ENCODE measurements at regions not wholly inside any gene's neighbourhood (a gene's known extent, or its start where the extent isn't known, plus 50 kb on each side); places are given as distances from the start of the nearest gene placed in this dataset.

- Histone ChIP-seq H3K36me3 (ENCODE audit: insufficient read depth, low read length) (no peaks in the 10 kb centered on the region), H3K27me3 (ENCODE audit: control insufficient read depth, insufficient read depth, low read length) (no peaks in the 10 kb centered on the region), H3K4me1 (ENCODE audit: control insufficient read depth, insufficient read depth, low read length) (no peaks in the 10 kb centered on the region), H3K4me2 (ENCODE audit: low read length) (no peak overlapping the region), H3K9me3 (replicated peaks; ENCODE audit: low read length) (no peaks in the 10 kb centered on the region), H3K4me3 (ENCODE audit: low read length) (no peak overlapping the region), H3K9ac (ENCODE audit: low read depth, low read length) (no peak overlapping the region)
Measured at GRCh38 chr2:5121121-5121520, 571.1 kb upstream of the SOX11 start.

GRCh38 chr2:5121642-5122041 lies 570.5 kb upstream of the SOX11 start:
- Histone ChIP-seq H3K4me2 (ENCODE audit: low read length) (no peak overlapping the region), H3K9ac (ENCODE audit: low read depth, low read length) (no peak overlapping the region), H3K9me3 (replicated peaks; ENCODE audit: low read length) (no peaks in the 10 kb centered on the region), H3K36me3 (ENCODE audit: insufficient read depth, low read length) (no peaks in the 10 kb centered on the region), H3K4me1 (ENCODE audit: control insufficient read depth, insufficient read depth, low read length) (no peaks in the 10 kb centered on the region), H3K4me3 (ENCODE audit: low read length) (no peak overlapping the region), H3K27me3 (ENCODE audit: control insufficient read depth, insufficient read depth, low read length) (no peaks in the 10 kb centered on the region)

- Histone ChIP-seq H3K4me1 (ENCODE audit: control insufficient read depth, insufficient read depth, low read length) (no peaks in the 10 kb centered on the region), H3K4me2 (ENCODE audit: low read length) (no peak overlapping the region), H3K4me3 (ENCODE audit: low read length) (no peak overlapping the region), H3K9ac (ENCODE audit: low read depth, low read length) (no peak overlapping the region), H3K36me3 (ENCODE audit: insufficient read depth, low read length) (no peaks in the 10 kb centered on the region), H3K27me3 (ENCODE audit: control insufficient read depth, insufficient read depth, low read length) (no peaks in the 10 kb centered on the region), H3K9me3 (replicated peaks; ENCODE audit: low read length) (no peaks in the 10 kb centered on the region)
Measured at GRCh38 chr2:5123582-5124196, 568.5 kb upstream of the SOX11 start.

GRCh38 chr2:5125017-5125730 lies 567.0 kb upstream of the SOX11 start:
- H3K4me1 ChIP-seq (ENCODE audit: control insufficient read depth, insufficient read depth, low read length): no peaks in the 10 kb centered on the region
- no peak overlapping the region for H3K9ac ChIP-seq (ENCODE audit: low read depth, low read length)
- H3K36me3 ChIP-seq (ENCODE audit: insufficient read depth, low read length): no peaks in the 10 kb centered on the region
- no peak overlapping the region for H3K4me3 ChIP-seq (ENCODE audit: low read length)
- H3K27me3 ChIP-seq (ENCODE audit: control insufficient read depth, insufficient read depth, low read length): no peaks in the 10 kb centered on the region
- no peak overlapping the region for H3K4me2 ChIP-seq (ENCODE audit: low read length)
- no peaks in the 10 kb centered on the region for H3K9me3 ChIP-seq (replicated peaks; ENCODE audit: low read length)

GRCh38 chr2:5132281-5132680 lies 559.9 kb upstream of the SOX11 start:
- H3K36me3 ChIP-seq (ENCODE audit: insufficient read depth, low read length): no peaks in the 10 kb centered on the region
- H3K4me2 ChIP-seq (ENCODE audit: low read length): no peak overlapping the region
- H3K27me3 ChIP-seq (ENCODE audit: control insufficient read depth, insufficient read depth, low read length): no peaks in the 10 kb centered on the region
- H3K9ac ChIP-seq (ENCODE audit: low read depth, low read length): no peak overlapping the region
- no peaks in the 10 kb centered on the region for H3K9me3 ChIP-seq (replicated peaks; ENCODE audit: low read length)
- H3K4me1 ChIP-seq (ENCODE audit: control insufficient read depth, insufficient read depth, low read length): no peaks in the 10 kb centered on the region
- no peak overlapping the region for H3K4me3 ChIP-seq (ENCODE audit: low read length)

GRCh38 chr2:5140347-5140746 lies 551.8 kb upstream of the SOX11 start:
- no peak overlapping the region for H3K9ac ChIP-seq (ENCODE audit: low read depth, low read length)
- H3K4me1 ChIP-seq (ENCODE audit: control insufficient read depth, insufficient read depth, low read length): peaks cover 6% of the 10 kb centered on the region
- no peaks in the 10 kb centered on the region for H3K36me3 ChIP-seq (ENCODE audit: insufficient read depth, low read length)
- no peaks in the 10 kb centered on the region for H3K27me3 ChIP-seq (ENCODE audit: control insufficient read depth, insufficient read depth, low read length)
- no peak overlapping the region for H3K4me3 ChIP-seq (ENCODE audit: low read length)
- peaks cover 4% of the 10 kb centered on the region for H3K9me3 ChIP-seq (replicated peaks; ENCODE audit: low read length)
- H3K4me2 ChIP-seq (ENCODE audit: low read length): peak overlapping the region; percentile 34

GRCh38 chr2:5144159-5144558 lies 548.0 kb upstream of the SOX11 start:
- no peak overlapping the region for H3K9ac ChIP-seq (ENCODE audit: low read depth, low read length)
- H3K36me3 ChIP-seq (ENCODE audit: insufficient read depth, low read length): no peaks in the 10 kb centered on the region
- H3K4me1 ChIP-seq (ENCODE audit: control insufficient read depth, insufficient read depth, low read length): peaks cover 6% of the 10 kb centered on the region
- H3K4me3 ChIP-seq (ENCODE audit: low read length): no peak overlapping the region
- H3K4me2 ChIP-seq (ENCODE audit: low read length): no peak overlapping the region
- H3K27me3 ChIP-seq (ENCODE audit: control insufficient read depth, insufficient read depth, low read length): no peaks in the 10 kb centered on the region
- no peaks in the 10 kb centered on the region for H3K9me3 ChIP-seq (replicated peaks; ENCODE audit: low read length)

- no peaks in the 10 kb centered on the region for H3K36me3 ChIP-seq (ENCODE audit: insufficient read depth, low read length)
- H3K9me3 ChIP-seq (replicated peaks; ENCODE audit: low read length): no peaks in the 10 kb centered on the region
- no peak overlapping the region for H3K9ac ChIP-seq (ENCODE audit: low read depth, low read length)
- no peak overlapping the region for H3K4me2 ChIP-seq (ENCODE audit: low read length)
- H3K4me3 ChIP-seq (ENCODE audit: low read length): no peak overlapping the region
- H3K4me1 ChIP-seq (ENCODE audit: control insufficient read depth, insufficient read depth, low read length): no peaks in the 10 kb centered on the region
- no peaks in the 10 kb centered on the region for H3K27me3 ChIP-seq (ENCODE audit: control insufficient read depth, insufficient read depth, low read length)
Measured at GRCh38 chr2:5145053-5145452, 547.1 kb upstream of the SOX11 start.

GRCh38 chr2:5145801-5146200 lies 546.4 kb upstream of the SOX11 start:
- no peak overlapping the region for H3K4me3 ChIP-seq (ENCODE audit: low read length)
- no peaks in the 10 kb centered on the region for H3K9me3 ChIP-seq (replicated peaks; ENCODE audit: low read length)

GRCh38 chr2:5148392-5149085 lies 543.6 kb upstream of the SOX11 start:
- Histone ChIP-seq H3K4me2 (ENCODE audit: low read length) (no peak overlapping the region), H3K9ac (ENCODE audit: low read depth, low read length) (no peak overlapping the region), H3K27me3 (ENCODE audit: control insufficient read depth, insufficient read depth, low read length) (no peaks in the 10 kb centered on the region), H3K4me3 (ENCODE audit: low read length) (no peak overlapping the region), H3K4me1 (ENCODE audit: control insufficient read depth, insufficient read depth, low read length) (no peaks in the 10 kb centered on the region), H3K9me3 (replicated peaks; ENCODE audit: low read length) (no peaks in the 10 kb centered on the region), H3K36me3 (ENCODE audit: insufficient read depth, low read length) (no peaks in the 10 kb centered on the region)

More at GRCh38 chr2:5145801-5146200, 546.4 kb upstream of the SOX11 start:
- H3K27me3 ChIP-seq (ENCODE audit: control insufficient read depth, insufficient read depth, low read length): no peaks in the 10 kb centered on the region
- H3K36me3 ChIP-seq (ENCODE audit: insufficient read depth, low read length): no peaks in the 10 kb centered on the region
- H3K9ac ChIP-seq (ENCODE audit: low read depth, low read length): no peak overlapping the region
- H3K4me2 ChIP-seq (ENCODE audit: low read length): no peak overlapping the region
- H3K4me1 ChIP-seq (ENCODE audit: control insufficient read depth, insufficient read depth, low read length): no peaks in the 10 kb centered on the region

GRCh38 chr2:5150871-5151270 lies 541.3 kb upstream of the SOX11 start:
- Histone ChIP-seq H3K4me1 (ENCODE audit: control insufficient read depth, insufficient read depth, low read length) (no peaks in the 10 kb centered on the region), H3K36me3 (ENCODE audit: insufficient read depth, low read length) (no peaks in the 10 kb centered on the region), H3K4me3 (ENCODE audit: low read length) (no peak overlapping the region), H3K9ac (ENCODE audit: low read depth, low read length) (no peak overlapping the region), H3K27me3 (ENCODE audit: control insufficient read depth, insufficient read depth, low read length) (no peaks in the 10 kb centered on the region), H3K9me3 (replicated peaks; ENCODE audit: low read length) (no peaks in the 10 kb centered on the region), H3K4me2 (ENCODE audit: low read length) (no peak overlapping the region)

Data from skeletal muscle satellite cell (primary cell).